H9 (cell line): ENCODE measurements at regions not wholly inside any gene's neighbourhood (a gene's known extent, or its start where the extent isn't known, plus 50 kb on each side); places are given as distances from the start of the nearest gene placed in this dataset.

Source experiments
- DNase-seq: peaks from one replicate; pipeline ENCODE4 v3.0.0-alpha.2; 2017
- H2AFZ ChIP-seq: one replicate; pipeline ENCODE4 v1.6.1; 2013; ENCODE audit warnings: mild to moderate bottlenecking, low read length, control low read depth, moderate library complexity
- H2AK5ac ChIP-seq: 2 replicates; pipeline ENCODE4 v1.6.1; 2013; ENCODE audit warnings: low read length, control low read depth, mixed read lengths; ENCODE audit not compliant: insufficient read length
- H2BK120ac ChIP-seq: one replicate; pipeline ENCODE4 v1.6.1; 2013; ENCODE audit warnings: low read depth, mild to moderate bottlenecking, low read length, control low read depth, inconsistent platforms; ENCODE audit not compliant: poor library complexity, severe bottlenecking
- H2BK12ac ChIP-seq: 2 replicates; pipeline ENCODE4 v1.6.1; 2013; ENCODE audit warnings: low read length, control low read depth, mixed read lengths, low read depth; ENCODE audit not compliant: insufficient read length
- H2BK15ac ChIP-seq: 2 replicates; pipeline ENCODE4 v1.6.1; 2013; ENCODE audit warnings: low read depth, low read length, control low read depth
- H2BK20ac ChIP-seq: one replicate; pipeline ENCODE4 v1.6.1; 2013; ENCODE audit warnings: low read depth, mild to moderate bottlenecking, low read length, control low read depth, inconsistent platforms; ENCODE audit not compliant: poor library complexity, severe bottlenecking
- H2BK5ac ChIP-seq: 2 replicates; pipeline ENCODE4 v1.6.1; 2013; ENCODE audit warnings: low read length, control low read depth, mixed read lengths; ENCODE audit not compliant: insufficient read length
- H3K14ac ChIP-seq: 2 replicates; pipeline ENCODE4 v1.6.1; 2013; ENCODE audit warnings: low read length, control low read depth; ENCODE audit not compliant: insufficient read depth
- H3K18ac ChIP-seq: 2 replicates; pipeline ENCODE4 v1.6.1; 2013; ENCODE audit warnings: low read depth, mild to moderate bottlenecking, mixed read lengths, low read length, control low read depth; ENCODE audit not compliant: insufficient read length
- H3K23ac ChIP-seq: 2 replicates; pipeline ENCODE4 v1.6.1; 2013; ENCODE audit warnings: low read length, control low read depth, mixed read lengths, low read depth; ENCODE audit not compliant: insufficient read length
- H3K23me2 ChIP-seq: 2 replicates; pipeline ENCODE4 v1.6.1; 2013; ENCODE audit warnings: low read depth, mild to moderate bottlenecking, mixed read lengths, low read length, control low read depth; ENCODE audit not compliant: insufficient read length, poor library complexity, severe bottlenecking
- H3K27ac ChIP-seq: 2 replicates; pipeline ENCODE4 v1.5.1; 2013; ENCODE audit warnings: low read length, control low read depth, mixed read lengths, low read depth; ENCODE audit not compliant: insufficient read length
- H3K27me3 ChIP-seq: 2 replicates; pipeline ENCODE4 v1.6.1; 2013; ENCODE audit warnings: low read length, control low read depth, inconsistent platforms; ENCODE audit not compliant: insufficient read depth
- H3K4ac ChIP-seq: 2 replicates; pipeline ENCODE4 v1.6.1; 2013; ENCODE audit warnings: low read depth, mild to moderate bottlenecking, control low read depth, inconsistent platforms, low read length, moderate library complexity
- H3K4me1 ChIP-seq: 2 replicates; pipeline ENCODE4 v1.6.1; 2013; ENCODE audit warnings: low read length, control low read depth, inconsistent platforms; ENCODE audit not compliant: insufficient read depth
- H3K4me2 ChIP-seq: 2 replicates; pipeline ENCODE4 v1.6.1; 2013; ENCODE audit warnings: low read length, control low read depth, mixed read lengths; ENCODE audit not compliant: insufficient read length, insufficient read depth
- H3K56ac ChIP-seq: 2 replicates; pipeline ENCODE4 v1.6.1; 2013; ENCODE audit warnings: low read depth, mild to moderate bottlenecking, mixed read lengths, low read length, control low read depth; ENCODE audit not compliant: insufficient read length
- H3K79me1 ChIP-seq: 2 replicates; pipeline ENCODE4 v1.6.1; 2013; ENCODE audit warnings: low read depth, mild to moderate bottlenecking, moderate library complexity, low read length, control low read depth, inconsistent platforms; ENCODE audit not compliant: insufficient read depth, poor library complexity, severe bottlenecking
- H3K79me2 ChIP-seq: 2 replicates; pipeline ENCODE4 v1.6.1; 2013; ENCODE audit warnings: low read length, control low read depth, inconsistent platforms; ENCODE audit not compliant: insufficient read depth
- H3K9ac ChIP-seq: 2 replicates; pipeline ENCODE4 v1.6.1; 2013; ENCODE audit warnings: low read length, control low read depth, mixed read lengths; ENCODE audit not compliant: insufficient read length; ENCODE audit errors: extremely low read depth
- H3K9me3 ChIP-seq: one replicate; pipeline ENCODE4 v1.6.1; 2013; ENCODE audit warnings: low read depth, low read length, inconsistent platforms; ENCODE audit not compliant: control insufficient read depth
- H3T11ph ChIP-seq: one replicate; pipeline ENCODE4 v1.6.1; 2013; ENCODE audit warnings: mild to moderate bottlenecking, low read length, control low read depth, inconsistent platforms
- H4K20me1 ChIP-seq: one replicate; pipeline ENCODE4 v1.6.1; 2013; ENCODE audit not compliant: control insufficient read depth, insufficient read length, insufficient read depth
- H4K5ac ChIP-seq: 2 replicates; pipeline ENCODE4 v1.6.1; 2013; ENCODE audit warnings: low read depth, mild to moderate bottlenecking, mixed read lengths, low read length, control low read depth; ENCODE audit not compliant: insufficient read length
- H4K8ac ChIP-seq: replicated peaks from 2 replicates; pipeline ENCODE4 v1.6.1; 2013; ENCODE audit warnings: low read length, control low read depth, mixed read lengths, low read depth; ENCODE audit not compliant: insufficient read length
- H4K91ac ChIP-seq: 2 replicates; pipeline ENCODE4 v1.6.1; 2013; ENCODE audit warnings: low read depth, mild to moderate bottlenecking, moderate library complexity, mixed read lengths, low read length, control low read depth; ENCODE audit not compliant: insufficient read length
- H3K27ac Mint-ChIP-seq, 3 experiments: 2 replicates in 2 of 3; 3 replicates in 1 of 3; pipeline ENCODE4 v1.8.0; 2020 to 2021; ENCODE audit warnings: mixed read lengths in 3 of 3, mild to moderate bottlenecking in 1 of 3, moderate library complexity in 1 of 3
- H3K27me3 Mint-ChIP-seq: 2 replicates; pipeline ENCODE4 v1.8.0; 2021; ENCODE audit warnings: low read depth, mild to moderate bottlenecking, moderate library complexity, mixed read lengths
- H3K36me3 Mint-ChIP-seq, 3 experiments: 2 replicates in 2 of 3; 3 replicates in 1 of 3; pipeline ENCODE4 v1.8.0; 2020 to 2021; ENCODE audit warnings: low read depth in 3 of 3, mixed read lengths in 3 of 3; ENCODE audit not compliant: insufficient read depth in 1 of 3
- H3K4me1 Mint-ChIP-seq, 2 experiments: 2 replicates each; pipeline ENCODE4 v1.8.0; 2020; ENCODE audit warnings: mixed read lengths in 2 of 2
- H3K4me3 Mint-ChIP-seq, 2 experiments: 2 replicates in 1 of 2; 3 replicates in 1 of 2; pipeline ENCODE4 v1.8.0; 2020 to 2021; ENCODE audit warnings: mild to moderate bottlenecking in 2 of 2, mixed read lengths in 2 of 2, moderate library complexity in 1 of 2
- H3K9me3 Mint-ChIP-seq, 2 experiments: 2 replicates in 1 of 2; 3 replicates in 1 of 2; pipeline ENCODE4 v1.8.0; 2020; ENCODE audit warnings: mild to moderate bottlenecking in 2 of 2, mixed read lengths in 2 of 2, moderate library complexity in 1 of 2
- WGBS: extraction: QIAGEN DNeasy Blood & Tissue Kit; methylation state at CpG from one replicate; pipeline ENCODE4 v1.1.7; 2013; ENCODE audit warnings: missing lambda C conversion rate, low lambda C conversion rate, mixed read lengths; ENCODE audit not compliant: insufficient read length; ENCODE audit errors: extremely low coverage; 5-methylcytosine and 5-hydroxymethylcytosine counted together
- TF ChIP-seq, protein P1 (sequence below): fragments of 200-600 bp; sonication (generic); conservative IDR thresholded peaks from 3 replicates; pipeline ENCODE4 v1.8.0; 2021; ENCODE audit warnings: antibody characterized with exemption, mild to moderate bottlenecking

DNA sequence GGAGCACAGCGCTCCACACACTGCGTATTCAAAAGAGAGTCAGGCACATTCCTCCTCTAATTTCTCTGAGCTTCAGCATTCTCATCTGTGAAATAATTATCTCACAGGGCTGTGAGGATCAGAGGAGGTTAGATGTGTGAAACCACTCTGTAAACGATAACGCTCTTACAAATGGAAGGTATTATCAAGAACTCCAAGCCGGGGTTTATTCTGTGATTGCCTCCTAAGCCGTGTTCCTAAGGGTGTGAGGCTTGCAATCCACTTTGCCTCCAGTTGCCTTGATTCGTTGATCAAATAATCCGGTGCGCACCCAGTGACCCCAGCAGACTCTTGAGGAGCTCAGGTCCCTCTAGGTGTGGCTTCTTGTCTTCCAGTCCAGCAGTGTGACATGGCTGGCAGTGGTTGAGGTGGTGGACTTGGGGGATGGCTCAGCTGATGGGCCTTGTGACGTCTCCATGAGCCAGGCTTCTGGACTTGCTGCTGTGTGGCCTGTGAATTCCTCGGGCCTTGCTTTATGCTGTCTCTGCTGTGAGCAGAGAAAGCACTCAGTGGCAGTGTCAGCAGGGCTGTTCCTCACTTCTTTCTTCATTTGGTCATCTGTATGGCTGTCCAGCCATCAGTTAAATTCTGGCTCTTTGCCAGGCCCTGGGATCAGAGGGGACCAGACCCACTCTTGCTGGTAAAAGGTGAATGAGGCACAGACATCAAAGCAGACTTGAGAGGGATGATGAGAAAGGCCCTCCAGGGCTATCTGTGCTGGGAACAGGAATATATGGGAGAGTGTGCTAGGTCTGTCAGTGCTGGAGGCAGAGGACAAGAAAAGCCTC, 71.0 kb downstream of the SLC25A47 start:
- H3K9me3 Mint-ChIP-seq = no peaks in the 10 kb centered on the region
- H2AFZ ChIP-seq = no peak overlapping the region
- H2AK5ac ChIP-seq = no peak overlapping the region
- no peaks in the 10 kb centered on the region for H3K9me3 ChIP-seq
- WGBS = no CpG with 5 or more reads among the region's 11 CpGs
- H4K20me1 ChIP-seq = no peaks in the 10 kb centered on the region
- H3K27ac Mint-ChIP-seq = peak overlapping the region in 2 of 3 experiments; percentile 38 to 41; a peak in 3 of 7 replicates
- H4K8ac ChIP-seq = no peak overlapping the region
- no peak for DNase-seq
- no peak overlapping the region for H3K4me2 ChIP-seq
- H3K9ac ChIP-seq = no peak overlapping the region
- no peak overlapping the region for H4K91ac ChIP-seq
- TF ChIP-seq, protein P1, sequence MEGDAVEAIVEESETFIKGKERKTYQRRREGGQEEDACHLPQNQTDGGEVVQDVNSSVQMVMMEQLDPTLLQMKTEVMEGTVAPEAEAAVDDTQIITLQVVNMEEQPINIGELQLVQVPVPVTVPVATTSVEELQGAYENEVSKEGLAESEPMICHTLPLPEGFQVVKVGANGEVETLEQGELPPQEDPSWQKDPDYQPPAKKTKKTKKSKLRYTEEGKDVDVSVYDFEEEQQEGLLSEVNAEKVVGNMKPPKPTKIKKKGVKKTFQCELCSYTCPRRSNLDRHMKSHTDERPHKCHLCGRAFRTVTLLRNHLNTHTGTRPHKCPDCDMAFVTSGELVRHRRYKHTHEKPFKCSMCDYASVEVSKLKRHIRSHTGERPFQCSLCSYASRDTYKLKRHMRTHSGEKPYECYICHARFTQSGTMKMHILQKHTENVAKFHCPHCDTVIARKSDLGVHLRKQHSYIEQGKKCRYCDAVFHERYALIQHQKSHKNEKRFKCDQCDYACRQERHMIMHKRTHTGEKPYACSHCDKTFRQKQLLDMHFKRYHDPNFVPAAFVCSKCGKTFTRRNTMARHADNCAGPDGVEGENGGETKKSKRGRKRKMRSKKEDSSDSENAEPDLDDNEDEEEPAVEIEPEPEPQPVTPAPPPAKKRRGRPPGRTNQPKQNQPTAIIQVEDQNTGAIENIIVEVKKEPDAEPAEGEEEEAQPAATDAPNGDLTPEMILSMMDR = no peak
- H3K14ac ChIP-seq = no peak overlapping the region
- peaks cover 2% of the 10 kb centered on the region for H3K4me1 ChIP-seq
- no peak overlapping the region for H2BK120ac ChIP-seq
- no peak overlapping the region for H3K4me3 Mint-ChIP-seq
- H3K27me3 Mint-ChIP-seq = no peaks in the 10 kb centered on the region
- no peaks in the 10 kb centered on the region for H3K79me1 ChIP-seq
- no peak overlapping the region for H3K4ac ChIP-seq
- H2BK20ac ChIP-seq = no peak overlapping the region
- H2BK15ac ChIP-seq = no peak overlapping the region
- no peak overlapping the region for H3K56ac ChIP-seq
- no peak overlapping the region for H3K18ac ChIP-seq
- H3K4me1 Mint-ChIP-seq = peaks cover 21 to 32% of the 10 kb centered on the region in 2 experiments
- H3K27ac ChIP-seq = no peak overlapping the region
- no peak overlapping the region for H4K5ac ChIP-seq
- H3K23me2 ChIP-seq = no peaks in the 10 kb centered on the region
- peaks cover 0 to 4% (median 0%) of the 10 kb centered on the region in 3 experiments; a peak in 4 of 7 replicates for H3K36me3 Mint-ChIP-seq
- no peak overlapping the region for H2BK12ac ChIP-seq
- no peaks in the 10 kb centered on the region for H3K27me3 ChIP-seq
- no peak overlapping the region for H3K23ac ChIP-seq
- no peak overlapping the region for H3T11ph ChIP-seq
- no peaks in the 10 kb centered on the region for H3K79me2 ChIP-seq
- H2BK5ac ChIP-seq = no peak overlapping the region
